Type B pancreatic cell (in vitro differentiated cells): ENCODE measurements at regions not wholly inside any gene's neighbourhood (a gene's known extent, or its start where the extent isn't known, plus 50 kb on each side); places are given as distances from the start of the nearest gene placed in this dataset.

Experiments
- DNase-seq: peaks from one replicate; pipeline ENCODE4 v3.0.0; 2021; ENCODE audit warnings: mixed read lengths; ENCODE audit not compliant: unreplicated experiment; ENCODE audit errors: extremely low spot score
- H3K27ac Mint-ChIP-seq: 2 replicates; pipeline ENCODE4 v1.8.0; 2021; ENCODE audit warnings: mild to moderate bottlenecking, mixed read lengths
- H3K27me3 Mint-ChIP-seq: 2 replicates; pipeline ENCODE4 v1.8.0; 2021; ENCODE audit warnings: mixed read lengths
- H3K36me3 Mint-ChIP-seq: 2 replicates; pipeline ENCODE4 v1.8.0; 2021; ENCODE audit warnings: mixed read lengths
- H3K4me1 Mint-ChIP-seq: one replicate; pipeline ENCODE4 v1.8.0; 2021; ENCODE audit warnings: mixed read lengths; ENCODE audit not compliant: unreplicated experiment
- H3K4me3 Mint-ChIP-seq: 2 replicates; pipeline ENCODE4 v1.8.0; 2021; ENCODE audit warnings: mild to moderate bottlenecking, mixed read lengths
- H3K9me3 Mint-ChIP-seq: 2 replicates; pipeline ENCODE4 v1.8.0; 2021; ENCODE audit warnings: mixed read lengths
- TF ChIP-seq, protein P1 (sequence below): fragments of 200-600 bp; sonication (generic); conservative IDR thresholded peaks from 2 replicates; pipeline ENCODE4 v1.5.0; 2021; ENCODE audit warnings: antibody characterized with exemption, mild to moderate bottlenecking

DNA sequence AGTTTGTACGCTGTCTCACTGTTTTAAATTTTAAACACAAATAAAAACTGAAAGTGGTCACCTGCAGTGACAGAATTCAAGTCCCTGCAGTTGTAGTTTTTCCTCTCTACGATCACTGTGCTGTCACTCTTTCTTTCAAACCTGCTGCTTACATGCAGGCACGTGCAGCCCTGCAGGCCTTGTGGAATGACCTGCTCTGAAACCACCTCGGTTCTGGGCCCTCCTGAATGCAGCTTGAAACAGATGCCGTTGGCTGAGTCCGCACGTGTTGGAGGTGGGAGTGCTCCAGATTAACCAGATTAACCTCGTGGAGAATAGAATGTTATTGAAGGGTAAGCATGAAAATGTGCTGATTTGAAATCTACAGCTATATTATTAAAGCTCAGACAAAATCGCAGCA, 126.0 kb upstream of the ERCC6L2 start:
- Mint-ChIP-seq H3K36me3 (no peaks in the 10 kb centered on the region), H3K9me3 (no peaks in the 10 kb centered on the region), H3K4me3 (no peak overlapping the region), H3K27ac (no peak overlapping the region), H3K4me1 (peaks cover 16% of the 10 kb centered on the region), H3K27me3 (peaks cover 22% of the 10 kb centered on the region)
- TF ChIP-seq, protein P1, sequence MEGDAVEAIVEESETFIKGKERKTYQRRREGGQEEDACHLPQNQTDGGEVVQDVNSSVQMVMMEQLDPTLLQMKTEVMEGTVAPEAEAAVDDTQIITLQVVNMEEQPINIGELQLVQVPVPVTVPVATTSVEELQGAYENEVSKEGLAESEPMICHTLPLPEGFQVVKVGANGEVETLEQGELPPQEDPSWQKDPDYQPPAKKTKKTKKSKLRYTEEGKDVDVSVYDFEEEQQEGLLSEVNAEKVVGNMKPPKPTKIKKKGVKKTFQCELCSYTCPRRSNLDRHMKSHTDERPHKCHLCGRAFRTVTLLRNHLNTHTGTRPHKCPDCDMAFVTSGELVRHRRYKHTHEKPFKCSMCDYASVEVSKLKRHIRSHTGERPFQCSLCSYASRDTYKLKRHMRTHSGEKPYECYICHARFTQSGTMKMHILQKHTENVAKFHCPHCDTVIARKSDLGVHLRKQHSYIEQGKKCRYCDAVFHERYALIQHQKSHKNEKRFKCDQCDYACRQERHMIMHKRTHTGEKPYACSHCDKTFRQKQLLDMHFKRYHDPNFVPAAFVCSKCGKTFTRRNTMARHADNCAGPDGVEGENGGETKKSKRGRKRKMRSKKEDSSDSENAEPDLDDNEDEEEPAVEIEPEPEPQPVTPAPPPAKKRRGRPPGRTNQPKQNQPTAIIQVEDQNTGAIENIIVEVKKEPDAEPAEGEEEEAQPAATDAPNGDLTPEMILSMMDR = no peak
- DNase-seq = no peak

DNA sequence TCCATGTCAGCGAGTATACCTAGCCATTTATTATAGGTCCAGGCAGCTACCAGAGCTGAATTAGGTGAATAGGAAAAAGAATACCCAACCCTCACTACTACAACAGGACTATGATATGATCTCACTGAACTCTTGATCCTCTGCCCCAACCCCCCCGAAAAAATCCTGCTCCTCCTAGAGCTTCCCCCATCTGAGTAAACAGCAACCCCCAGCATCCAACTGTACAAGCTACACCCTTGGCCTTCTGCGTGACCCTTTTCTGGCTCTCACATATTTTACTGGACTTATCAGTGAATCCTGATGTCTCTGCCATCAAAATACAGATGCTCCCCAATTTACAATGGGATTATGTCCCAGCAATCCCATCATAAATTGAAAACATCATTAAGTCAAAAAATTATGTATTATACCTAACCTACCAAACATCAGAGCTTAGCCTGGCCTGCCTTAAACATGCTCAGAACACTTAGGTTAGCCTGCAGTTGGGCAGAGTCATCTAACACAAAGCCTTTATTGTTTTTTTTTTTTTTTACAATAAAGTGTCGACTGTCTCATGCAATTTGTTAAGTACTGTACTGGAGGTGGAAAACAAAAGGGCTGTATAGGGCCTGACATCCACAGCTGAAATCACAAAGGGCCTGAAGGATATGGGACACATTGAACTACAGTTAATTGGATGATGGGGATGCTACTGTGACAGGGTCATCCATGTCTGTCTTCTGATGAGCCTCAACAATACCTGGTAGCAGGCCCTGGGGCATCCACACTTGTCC, 128.9 kb upstream of the ERCC6L2 start:
- no peaks in the 10 kb centered on the region for H3K36me3 Mint-ChIP-seq
- H3K27ac Mint-ChIP-seq = no peak overlapping the region

DNA sequence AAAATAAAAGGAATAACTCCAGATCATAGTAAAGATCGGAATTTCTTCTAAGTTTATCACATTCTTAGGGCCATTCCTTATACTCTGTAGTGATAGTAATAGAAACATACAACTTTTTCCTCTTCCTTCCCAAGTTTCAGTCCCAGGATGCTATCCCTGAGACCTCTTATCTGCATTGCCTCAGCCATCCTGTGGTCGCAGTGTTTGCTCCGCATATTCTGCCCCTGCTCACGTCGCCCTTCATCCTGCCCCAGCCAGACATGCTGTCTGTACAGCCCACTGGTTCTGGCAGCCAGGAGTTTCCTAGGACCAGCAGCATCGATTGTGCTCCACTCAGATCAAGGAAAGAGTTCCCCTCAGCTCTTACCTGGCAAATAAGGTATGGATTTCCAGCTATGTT, 132.7 kb upstream of the ERCC6L2 start:
- DNase-seq = no peak
- Mint-ChIP-seq H3K4me1 (peaks cover 22% of the 10 kb centered on the region), H3K4me3 (no peak overlapping the region), H3K9me3 (no peaks in the 10 kb centered on the region), H3K27me3 (no peaks in the 10 kb centered on the region), H3K36me3 (no peaks in the 10 kb centered on the region), H3K27ac (no peak overlapping the region)
- TF ChIP-seq, protein P1 = no peak

More for the DNA sequence above, 128.9 kb upstream of the ERCC6L2 start:
- DNase-seq = no peak
- TF ChIP-seq, protein P1 = no peak
- H3K4me1 Mint-ChIP-seq = peaks cover 8% of the 10 kb centered on the region
- peaks cover 6% of the 10 kb centered on the region for H3K27me3 Mint-ChIP-seq
- no peaks in the 10 kb centered on the region for H3K9me3 Mint-ChIP-seq
- H3K4me3 Mint-ChIP-seq = no peak overlapping the region

DNA sequence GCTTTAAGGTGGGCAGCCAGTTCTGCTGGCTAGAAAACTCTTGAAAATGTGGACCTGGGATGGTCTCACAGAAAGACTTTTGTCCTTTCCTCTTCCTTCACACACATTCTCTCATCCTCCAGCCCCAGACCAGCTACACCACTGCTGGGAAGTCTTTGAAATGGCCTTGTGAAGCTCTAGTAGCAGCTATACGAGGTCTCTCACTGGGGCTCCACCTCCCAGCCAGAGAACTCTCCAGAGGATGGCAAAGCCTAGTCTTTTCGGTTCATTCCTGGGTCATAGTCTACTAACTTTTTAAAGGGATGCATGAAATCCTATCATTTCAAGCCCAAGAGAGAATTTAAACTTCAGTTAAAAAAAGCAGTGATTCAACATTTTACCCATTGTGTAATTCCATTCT, 133.9 kb upstream of the ERCC6L2 start:
- DNase-seq = no peak
- H3K27me3 Mint-ChIP-seq = no peaks in the 10 kb centered on the region
- H3K4me1 Mint-ChIP-seq = peaks cover 22% of the 10 kb centered on the region
- H3K36me3 Mint-ChIP-seq = no peaks in the 10 kb centered on the region
- no peaks in the 10 kb centered on the region for H3K9me3 Mint-ChIP-seq
- no peak overlapping the region for H3K4me3 Mint-ChIP-seq
- TF ChIP-seq, protein P1 = no peak
- no peak overlapping the region for H3K27ac Mint-ChIP-seq

DNA sequence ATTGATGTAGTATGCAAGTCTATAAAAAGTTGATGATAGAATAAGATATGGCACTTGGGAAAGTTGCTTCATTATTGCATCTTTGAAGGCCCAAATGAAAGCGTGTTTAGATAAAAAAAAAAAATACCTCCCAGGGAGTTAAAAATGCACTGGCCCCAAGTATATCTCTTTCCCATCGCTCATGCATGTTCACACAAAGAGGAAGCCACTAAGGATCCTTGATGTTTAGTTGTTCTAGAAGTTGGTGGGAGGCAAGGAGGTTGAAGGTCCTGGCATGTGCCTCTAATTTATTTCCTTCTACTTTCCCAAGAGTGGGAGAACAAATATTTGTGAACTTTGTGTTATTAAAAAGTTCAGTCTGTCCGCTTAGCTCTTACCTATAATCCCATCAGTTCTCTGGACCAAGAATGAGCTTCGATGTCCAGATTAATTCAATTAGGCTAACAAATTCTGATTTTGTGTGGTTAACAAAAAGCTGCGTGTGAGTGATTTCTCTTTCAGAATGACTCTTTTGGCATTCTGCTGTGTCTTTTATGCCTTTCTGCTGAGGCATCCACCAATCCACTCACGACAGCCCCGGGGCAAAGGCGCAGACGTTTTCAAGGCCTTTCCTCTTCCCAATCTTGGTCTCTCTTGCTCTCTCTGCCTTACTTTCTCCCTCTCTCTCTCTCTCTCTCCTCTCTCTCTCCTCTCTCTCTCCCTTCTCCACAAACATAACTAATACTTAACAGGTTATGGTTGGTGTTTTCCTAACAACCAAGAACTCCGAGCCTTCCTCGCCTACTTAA, 135.1 kb upstream of the ERCC6L2 start:
- Mint-ChIP-seq H3K4me3 (no peak overlapping the region), H3K9me3 (no peaks in the 10 kb centered on the region), H3K4me1 (peaks cover 26% of the 10 kb centered on the region), H3K36me3 (no peaks in the 10 kb centered on the region), H3K27me3 (no peaks in the 10 kb centered on the region), H3K27ac (no peak overlapping the region)
- TF ChIP-seq, protein P1 = no peak
- DNase-seq = no peak
